ENCODE measurements at regions not wholly inside any gene's neighbourhood (a gene's known extent, or its start where the extent isn't known, plus 50 kb on each side); places are given as distances from the start of the nearest gene placed in this dataset.
A peak's percentile ranks its signal among the peaks of the same experiment; 100 is the strongest.
"Not testable (repeated sequence)": the region's sequence is repeated elsewhere in the genome, so short reads cannot be mapped to it uniquely, and the experiment has no call there.

- Mint-ChIP-seq H3K27me3 (ENCODE audit: low read depth) (peaks cover 25% of the 10 kb centered on the region), H3K36me3 (ENCODE audit: low read depth) (peaks cover 6% of the 10 kb centered on the region), H3K4me3 (peak overlapping the region; percentile 18), H3K9me3 (no peaks in the 10 kb centered on the region), H3K4me1 (ENCODE audit: low read depth) (peaks cover 48% of the 10 kb centered on the region), H3K27ac (peak overlapping the region; percentile 12)
These were observed 109.4 kb upstream of the BNIP2 start for GRCh38 chr15:59798605-59798917.

DNA sequence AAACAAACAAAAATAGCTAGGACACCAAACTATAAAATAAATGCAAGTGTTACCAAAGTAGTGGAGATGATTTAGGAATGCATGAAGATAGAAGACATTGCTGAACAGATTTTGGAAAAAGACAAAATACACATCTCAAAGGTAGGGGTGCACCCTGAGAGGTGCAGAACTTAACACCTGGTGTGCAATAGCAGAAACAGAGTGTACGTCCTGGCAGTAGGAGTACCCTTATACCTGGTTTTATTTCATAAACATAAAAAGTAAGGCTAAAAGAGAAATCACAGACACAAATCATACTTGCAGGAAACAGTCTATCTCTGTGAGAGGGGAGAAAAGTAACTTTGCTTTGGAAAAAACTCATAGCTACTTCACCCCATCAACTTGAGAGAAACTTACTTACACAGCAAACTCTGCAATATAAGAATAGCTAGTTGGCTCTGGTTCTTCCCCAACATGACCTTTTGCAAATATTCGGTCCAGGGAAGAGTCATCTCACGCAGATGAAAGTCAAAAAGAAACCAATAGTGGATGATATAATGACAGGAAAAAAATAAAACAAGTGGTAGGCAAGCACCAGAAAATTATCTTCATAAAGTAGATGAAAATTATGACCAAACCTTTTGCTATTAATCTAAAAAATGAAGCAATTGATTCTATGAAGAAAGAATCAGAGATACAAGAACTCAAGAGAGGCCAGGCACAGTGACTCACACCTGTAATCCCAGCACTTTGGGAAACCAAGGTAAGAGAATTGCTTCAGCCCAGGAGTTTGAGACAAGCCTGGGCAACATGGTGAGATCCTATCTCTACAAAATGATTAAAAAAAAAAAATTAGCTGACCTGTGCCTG lies 108.9 kb upstream of the BNIP2 start:
- peak overlapping the region; percentile 12 for H3K27ac Mint-ChIP-seq
- peaks cover 31% of the 10 kb centered on the region for H3K27me3 Mint-ChIP-seq (ENCODE audit: low read depth)

DNA sequence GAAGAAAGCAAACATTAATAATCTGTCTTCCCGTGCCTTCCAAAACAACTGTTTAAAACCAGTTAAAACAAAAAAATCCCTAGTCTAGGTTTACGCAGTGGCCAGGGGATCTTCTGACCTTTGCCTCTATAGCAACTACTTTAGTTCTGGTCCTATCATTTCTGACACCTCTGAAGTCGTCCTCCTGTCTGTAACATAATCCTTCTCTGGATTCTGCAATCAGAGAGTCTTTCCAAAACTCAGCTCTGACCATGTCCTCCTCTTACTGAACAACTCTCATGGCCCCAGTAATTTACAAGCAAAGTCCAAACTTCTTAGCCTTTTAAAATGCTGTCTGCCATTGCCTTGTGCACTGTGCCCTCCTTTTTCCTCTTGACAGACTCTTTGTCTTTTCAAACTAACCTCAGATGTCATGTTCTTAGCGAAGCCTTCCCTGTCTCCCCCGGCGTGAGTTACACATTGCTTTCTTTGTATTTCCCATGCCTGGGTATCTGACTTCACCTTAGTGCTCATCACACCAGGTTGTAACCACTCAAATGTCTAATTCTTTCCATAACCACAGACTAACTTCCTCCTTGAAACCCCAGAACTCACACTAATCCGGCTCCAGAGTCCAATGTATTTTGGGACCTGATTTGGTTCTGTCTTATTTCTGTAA lies 105.2 kb upstream of the BNIP2 start:
- Mint-ChIP-seq H3K36me3 (ENCODE audit: low read depth) (peaks cover 4% of the 10 kb centered on the region), H3K27me3 (ENCODE audit: low read depth) (peaks cover 33% of the 10 kb centered on the region), H3K9me3 (no peaks in the 10 kb centered on the region), H3K4me3 (peak overlapping the region; percentile 25), H3K27ac (no peak overlapping the region), H3K4me1 (ENCODE audit: low read depth) (peaks cover 42% of the 10 kb centered on the region)

More for the DNA sequence above, 108.9 kb upstream of the BNIP2 start:
- H3K4me3 Mint-ChIP-seq = peak overlapping the region; percentile 18
- peaks cover 6% of the 10 kb centered on the region for H3K36me3 Mint-ChIP-seq (ENCODE audit: low read depth)
- peaks cover 45% of the 10 kb centered on the region for H3K4me1 Mint-ChIP-seq (ENCODE audit: low read depth)
- no peaks in the 10 kb centered on the region for H3K9me3 Mint-ChIP-seq

DNA sequence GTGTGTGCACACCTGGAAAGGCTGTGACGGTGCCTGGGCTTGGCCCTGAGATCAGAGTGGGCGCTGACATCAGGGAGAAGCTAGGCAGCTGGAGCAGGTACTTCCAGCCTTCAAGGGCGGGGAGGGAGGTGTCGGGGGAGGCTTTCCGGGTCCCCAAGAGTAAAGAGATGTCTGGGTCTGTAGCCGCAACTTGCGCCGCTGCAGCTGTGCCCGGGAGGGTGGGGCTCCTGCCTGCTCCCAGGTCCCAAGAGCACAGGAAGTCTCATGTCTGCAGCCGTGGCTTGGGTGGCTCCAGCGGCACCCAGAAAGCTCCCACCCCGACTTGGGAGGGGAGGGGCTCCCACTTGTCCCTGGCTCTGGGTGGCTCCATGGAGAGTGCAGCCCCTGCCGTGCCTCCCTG lies 103.2 kb upstream of the BNIP2 start:
- Mint-ChIP-seq H3K27ac (no peak overlapping the region), H3K4me3 (peak overlapping the region; percentile 33), H3K9me3 (no peaks in the 10 kb centered on the region), H3K27me3 (ENCODE audit: low read depth) (peaks cover 33% of the 10 kb centered on the region), H3K36me3 (ENCODE audit: low read depth) (peaks cover 4% of the 10 kb centered on the region), H3K4me1 (ENCODE audit: low read depth) (peaks cover 34% of the 10 kb centered on the region)

DNA sequence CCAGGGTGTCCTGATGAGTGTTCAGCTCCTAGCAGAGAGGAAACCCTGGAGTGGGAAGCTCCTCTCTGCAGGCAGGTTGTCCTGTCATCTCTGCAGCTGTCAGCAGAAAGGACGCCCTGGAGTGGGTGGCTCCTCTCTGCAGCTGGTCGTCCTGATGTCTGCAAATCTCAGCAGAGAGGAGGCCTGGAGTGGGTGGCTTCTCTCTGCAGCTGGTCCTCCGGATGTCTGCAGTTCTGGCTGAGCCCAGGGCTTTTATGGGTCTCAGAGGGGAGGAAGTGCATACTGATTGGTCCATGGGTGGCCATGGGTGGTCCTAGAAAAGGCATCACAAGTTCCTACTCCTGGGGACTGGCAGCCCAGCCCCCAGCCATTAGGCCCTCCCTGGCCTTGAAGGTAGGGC lies 102.6 kb upstream of the BNIP2 start:
- Mint-ChIP-seq H3K27ac (no peak overlapping the region), H3K4me1 (ENCODE audit: low read depth) (peaks cover 34% of the 10 kb centered on the region), H3K9me3 (no peaks in the 10 kb centered on the region), H3K4me3 (no peak overlapping the region), H3K36me3 (ENCODE audit: low read depth) (peaks cover 4% of the 10 kb centered on the region), H3K27me3 (ENCODE audit: low read depth) (peaks cover 33% of the 10 kb centered on the region)

- peaks cover 4% of the 10 kb centered on the region for H3K36me3 Mint-ChIP-seq (ENCODE audit: low read depth)
- H3K9me3 Mint-ChIP-seq = no peaks in the 10 kb centered on the region
- peaks cover 29% of the 10 kb centered on the region for H3K27me3 Mint-ChIP-seq (ENCODE audit: low read depth)
- H3K4me1 Mint-ChIP-seq (ENCODE audit: low read depth) = peaks cover 34% of the 10 kb centered on the region
- H3K4me3 Mint-ChIP-seq = no peak overlapping the region
- H3K27ac Mint-ChIP-seq = no peak overlapping the region
These were observed 102.0 kb upstream of the BNIP2 start for GRCh38 chr15:59791079-59791478.

DNA sequence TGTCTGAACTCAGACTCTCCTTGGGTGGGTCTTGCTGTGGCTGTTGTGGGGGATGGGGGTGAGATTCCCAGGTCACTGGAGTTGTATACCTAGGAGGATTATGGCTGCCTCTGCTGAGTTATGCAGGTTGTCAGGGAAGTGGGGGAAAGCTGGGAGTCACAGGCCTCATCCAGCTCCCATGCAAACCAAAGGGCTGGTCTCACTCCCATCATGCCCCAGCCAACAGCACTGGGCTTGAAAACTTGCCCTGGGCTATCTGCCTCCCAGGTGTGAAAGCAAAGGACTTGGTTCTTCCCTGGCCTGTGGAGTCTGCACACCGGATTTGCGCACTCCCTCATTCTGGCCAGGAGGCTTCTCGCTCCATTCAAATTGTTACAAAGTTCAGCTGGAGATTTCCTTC lies 97.3 kb upstream of the BNIP2 start:
- H3K9me3 Mint-ChIP-seq; H3K36me3 Mint-ChIP-seq (ENCODE audit: low read depth); H3K27ac Mint-ChIP-seq; H3K4me3 Mint-ChIP-seq: not testable (repeated sequence)
- H3K27me3 Mint-ChIP-seq (ENCODE audit: low read depth) = peaks cover 21% of the 10 kb centered on the region
- peaks cover 20% of the 10 kb centered on the region for H3K4me1 Mint-ChIP-seq (ENCODE audit: low read depth)

DNA sequence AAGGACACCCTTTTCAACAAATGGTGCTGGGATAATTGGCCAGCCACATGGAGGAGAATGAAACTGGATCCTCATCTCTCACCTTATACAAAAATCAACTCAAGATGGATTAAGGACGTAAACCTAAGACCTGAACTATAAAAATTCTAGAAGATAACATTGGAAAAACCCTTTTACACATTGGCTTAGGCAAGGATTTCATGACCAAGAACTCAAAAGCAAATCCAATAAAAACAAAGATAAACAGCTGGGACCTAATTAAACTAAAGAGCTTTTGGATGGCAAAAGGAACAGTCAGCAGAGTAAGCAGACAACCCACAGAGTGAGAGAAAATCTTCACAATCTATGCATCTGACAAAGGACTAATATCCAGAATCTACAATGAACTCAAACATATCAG lies 96.9 kb upstream of the BNIP2 start:
- H3K9me3 Mint-ChIP-seq; H3K27ac Mint-ChIP-seq; H3K36me3 Mint-ChIP-seq (ENCODE audit: low read depth); H3K4me3 Mint-ChIP-seq: not testable (repeated sequence)
- peaks cover 20% of the 10 kb centered on the region for H3K4me1 Mint-ChIP-seq (ENCODE audit: low read depth)
- peaks cover 26% of the 10 kb centered on the region for H3K27me3 Mint-ChIP-seq (ENCODE audit: low read depth)

GRCh38 chr15:59783774-59784520 lies 94.8 kb upstream of the BNIP2 start:
- Mint-ChIP-seq H3K27me3 (ENCODE audit: low read depth) (peaks cover 34% of the 10 kb centered on the region), H3K4me1 (ENCODE audit: low read depth) (peaks cover 16% of the 10 kb centered on the region)
- H3K36me3 Mint-ChIP-seq (ENCODE audit: low read depth); H3K4me3 Mint-ChIP-seq; H3K9me3 Mint-ChIP-seq; H3K27ac Mint-ChIP-seq: not testable (repeated sequence)

- peaks cover 5% of the 10 kb centered on the region for H3K36me3 Mint-ChIP-seq (ENCODE audit: low read depth)
- peaks cover 10% of the 10 kb centered on the region for H3K9me3 Mint-ChIP-seq
- no peak overlapping the region for H3K4me3 Mint-ChIP-seq
- peaks cover 34% of the 10 kb centered on the region for H3K27me3 Mint-ChIP-seq (ENCODE audit: low read depth)
- no peak overlapping the region for H3K27ac Mint-ChIP-seq
- H3K4me1 Mint-ChIP-seq (ENCODE audit: low read depth) = peaks cover 9% of the 10 kb centered on the region
These were observed 90.0 kb upstream of the BNIP2 start for GRCh38 chr15:59779110-59779509.

DNA sequence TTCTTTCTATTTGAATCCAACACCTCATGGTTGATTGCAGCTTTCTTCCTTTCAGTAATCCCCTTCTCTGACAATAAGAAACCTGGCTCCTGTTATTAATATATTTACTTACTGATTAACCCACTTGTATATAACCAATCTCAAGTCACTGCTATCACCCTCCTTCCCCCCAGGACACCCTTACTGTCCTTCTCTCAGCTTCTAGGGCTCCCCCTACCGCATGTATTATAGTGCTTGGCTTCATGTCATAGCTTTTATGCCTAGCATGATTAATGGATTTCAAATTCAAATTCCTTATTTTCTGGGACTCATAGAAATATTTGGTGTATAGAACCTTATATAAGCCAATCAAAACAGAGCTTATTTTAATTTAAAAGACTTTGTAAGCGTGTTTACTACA lies 75.7 kb upstream of the BNIP2 start:
- H3K27ac Mint-ChIP-seq = no peak overlapping the region
- H3K36me3 Mint-ChIP-seq (ENCODE audit: low read depth) = no peaks in the 10 kb centered on the region
- H3K27me3 Mint-ChIP-seq (ENCODE audit: low read depth) = peaks cover 14% of the 10 kb centered on the region
- H3K4me1 Mint-ChIP-seq (ENCODE audit: low read depth) = peaks cover 2% of the 10 kb centered on the region
- H3K4me3 Mint-ChIP-seq = no peak overlapping the region
- no peaks in the 10 kb centered on the region for H3K9me3 Mint-ChIP-seq

- no peak overlapping the region for H3K4me3 Mint-ChIP-seq
- H3K36me3 Mint-ChIP-seq (ENCODE audit: low read depth) = no peaks in the 10 kb centered on the region
- H3K27me3 Mint-ChIP-seq (ENCODE audit: low read depth) = peaks cover 22% of the 10 kb centered on the region
- H3K9me3 Mint-ChIP-seq = no peaks in the 10 kb centered on the region
- H3K27ac Mint-ChIP-seq = no peak overlapping the region
- H3K4me1 Mint-ChIP-seq (ENCODE audit: low read depth) = peaks cover 2% of the 10 kb centered on the region
These were observed 73.4 kb upstream of the BNIP2 start for GRCh38 chr15:59762558-59762957.

- not testable (repeated sequence) for H3K36me3 Mint-ChIP-seq (ENCODE audit: low read depth); H3K27ac Mint-ChIP-seq; H3K4me3 Mint-ChIP-seq; H3K9me3 Mint-ChIP-seq; H3K4me1 Mint-ChIP-seq (ENCODE audit: low read depth)
- peaks cover 28% of the 10 kb centered on the region for H3K27me3 Mint-ChIP-seq (ENCODE audit: low read depth)
These were observed 71.1 kb upstream of the BNIP2 start for GRCh38 chr15:59760256-59760655.

DNA sequence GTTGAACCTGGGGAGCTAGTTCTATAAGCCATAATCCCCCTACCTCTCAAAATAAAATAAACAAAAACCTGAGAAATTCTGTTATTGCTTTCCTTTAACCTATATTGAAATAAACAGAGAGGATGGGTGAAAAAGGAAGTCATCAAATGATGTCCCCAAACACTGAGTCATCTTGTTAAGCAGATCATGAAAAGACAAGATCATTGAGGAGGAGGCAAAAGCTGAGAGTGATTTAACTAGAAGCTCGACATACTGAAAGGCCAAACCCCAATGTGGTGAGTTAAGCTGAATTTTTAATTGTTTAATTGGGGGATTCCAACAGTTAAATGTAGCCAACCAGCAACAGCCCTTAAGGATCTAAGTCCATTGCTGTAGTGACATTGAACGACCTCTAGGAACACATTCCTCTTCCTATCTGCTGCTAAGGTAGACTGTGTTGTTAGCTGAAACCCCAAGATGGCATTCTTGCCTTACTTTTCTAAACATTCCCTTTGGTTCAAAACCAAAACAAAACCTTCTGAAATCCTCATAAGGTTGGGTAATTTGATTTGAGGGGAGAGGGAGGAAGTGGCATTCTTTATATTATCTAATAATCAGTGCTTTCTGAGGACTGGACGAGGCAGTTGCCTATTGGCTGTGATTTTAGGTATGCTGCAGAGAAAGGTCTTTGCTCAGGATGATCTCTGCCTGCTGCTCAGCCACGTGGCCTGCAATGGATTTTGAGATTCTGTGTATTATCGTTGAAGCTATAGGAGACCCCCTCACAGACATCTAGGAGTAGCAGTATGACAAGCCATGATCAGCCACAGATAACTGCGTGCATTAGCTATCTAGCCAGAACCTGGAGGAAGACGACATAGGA lies 62.7 kb upstream of the BNIP2 start:
- peaks cover 4% of the 10 kb centered on the region for H3K4me1 Mint-ChIP-seq (ENCODE audit: low read depth)
- no peaks in the 10 kb centered on the region for H3K9me3 Mint-ChIP-seq
- H3K27ac Mint-ChIP-seq = no peak overlapping the region
- H3K36me3 Mint-ChIP-seq (ENCODE audit: low read depth) = no peaks in the 10 kb centered on the region
- no peak overlapping the region for H3K4me3 Mint-ChIP-seq
- peaks cover 25% of the 10 kb centered on the region for H3K27me3 Mint-ChIP-seq (ENCODE audit: low read depth)
